ENCODE measurements at regions not wholly inside any gene's neighbourhood (a gene's known extent, or its start where the extent isn't known, plus 50 kb on each side); places are given as distances from the start of the nearest gene placed in this dataset.

- DNase-seq (ENCODE audit: low read depth in 2 of 2) = no peak
Observed at GRCh38 chr3:6568999-6569493, 291.9 kb upstream of the GRM7 start.

- no peak for DNase-seq (ENCODE audit: low read depth in 2 of 2)
Observed at GRCh38 chr3:6571448-6571847, 289.5 kb upstream of the GRM7 start.

- DNase-seq (ENCODE audit: low read depth in 2 of 2) = no peak
Observed at GRCh38 chr3:6577584-6577983, 283.3 kb upstream of the GRM7 start.

GRCh38 chr3:6578526-6578925 is 282.4 kb upstream of the GRM7 start:
- DNase-seq (ENCODE audit: low read depth in 2 of 2) = no peak

GRCh38 chr3:6580808-6581207 is 280.1 kb upstream of the GRM7 start:
- DNase-seq (ENCODE audit: low read depth in 2 of 2) = no peak

- no peak for DNase-seq (ENCODE audit: low read depth in 2 of 2)
Observed at GRCh38 chr3:6585360-6585759, 275.6 kb upstream of the GRM7 start.

- DNase-seq (ENCODE audit: low read depth in 2 of 2) = no peak
Observed at GRCh38 chr3:6600237-6600636, 260.7 kb upstream of the GRM7 start.

- DNase-seq (ENCODE audit: low read depth in 2 of 2) = no peak
Observed at GRCh38 chr3:6601374-6601773, 259.5 kb upstream of the GRM7 start.

GRCh38 chr3:6602329-6602728 is 258.6 kb upstream of the GRM7 start:
- DNase-seq (ENCODE audit: low read depth in 2 of 2) = no peak

GRCh38 chr3:6605227-6605626 is 255.7 kb upstream of the GRM7 start:
- DNase-seq (ENCODE audit: low read depth in 2 of 2) = no peak

- DNase-seq (ENCODE audit: low read depth in 2 of 2) = no peak
Observed at GRCh38 chr3:6608843-6609242, 252.1 kb upstream of the GRM7 start.

GRCh38 chr3:6612034-6612616 is 248.8 kb upstream of the GRM7 start:
- no peak for DNase-seq (ENCODE audit: low read depth in 2 of 2)

- no peak for DNase-seq (ENCODE audit: low read depth in 2 of 2)
Observed at GRCh38 chr3:6622260-6622659, 238.7 kb upstream of the GRM7 start.

GRCh38 chr3:6622712-6623111 is 238.2 kb upstream of the GRM7 start:
- no peak for DNase-seq (ENCODE audit: low read depth in 2 of 2)

GRCh38 chr3:6631376-6631775 is 229.5 kb upstream of the GRM7 start:
- no peak for DNase-seq (ENCODE audit: low read depth in 2 of 2)

- DNase-seq (ENCODE audit: low read depth in 2 of 2) = no peak
Observed at GRCh38 chr3:6640907-6641306, 220.0 kb upstream of the GRM7 start.

- DNase-seq (ENCODE audit: low read depth in 2 of 2) = no peak
Observed at GRCh38 chr3:6644070-6644929, 216.6 kb upstream of the GRM7 start.

GRCh38 chr3:6654670-6655069 is 206.2 kb upstream of the GRM7 start:
- no peak for DNase-seq (ENCODE audit: low read depth in 2 of 2)

GRCh38 chr3:6655275-6655674 is 205.6 kb upstream of the GRM7 start:
- no peak for DNase-seq (ENCODE audit: low read depth in 2 of 2)

GRCh38 chr3:6657591-6657990 is 203.3 kb upstream of the GRM7 start:
- DNase-seq (ENCODE audit: low read depth in 2 of 2) = no peak

GRCh38 chr3:6667354-6667753 is 193.6 kb upstream of the GRM7 start:
- no peak for DNase-seq (ENCODE audit: low read depth in 2 of 2)

- DNase-seq (ENCODE audit: low read depth in 2 of 2) = no peak
Observed at GRCh38 chr3:6671363-6671762, 189.6 kb upstream of the GRM7 start.

- no peak for DNase-seq (ENCODE audit: low read depth in 2 of 2)
Observed at GRCh38 chr3:6679510-6679909, 181.4 kb upstream of the GRM7 start.

Data from stimulated activated CD4-positive, alpha-beta T cell treated with anti-CD3 and anti-CD28 coated beads, Interleukin-4, amount 100 ng/mL, for 48 hours (primary cell).